RWPE1 (cell line): ENCODE measurements at regions not wholly inside any gene's neighbourhood (a gene's known extent, or its start where the extent isn't known, plus 50 kb on each side); places are given as distances from the start of the nearest gene placed in this dataset.

ENCODE experiments used
- CTCF ChIA-PET: fragments of 350-600 bp; sonication (Branson Sonifier 250); formaldehyde crosslinking; extraction: SDS; loops from one replicate; lab custom pipeline; 2021; lab: Yijun Ruan, JAX
- POLR2A ChIA-PET: fragments of 400-600 bp; formaldehyde crosslinking; extraction: SDS; loops from one replicate; lab custom pipeline; 2020; ENCODE audit warnings: antibody characterized with exemption; ENCODE audit not compliant: low non-redundant PET; lab: Yijun Ruan, JAX
- DNase-seq: peaks from one replicate; pipeline ENCODE4 v3.0.0; 2012; ENCODE audit warnings: low spot score
- H3K27ac ChIP-seq: fragments of 450-650 bp; 2 replicates; pipeline ENCODE4 v1.5.1; 2017
- CTCF ChIP-seq: fragments of 450-650 bp; conservative IDR thresholded peaks from 2 replicates; pipeline ENCODE4 v1.5.1; 2017; ENCODE audit warnings: low read depth, mild to moderate bottlenecking

- no peak for DNase-seq
- CTCF ChIA-PET = interaction anchor here (0.5 kb wide), 1 partner anchor 42 kb away, joined by 4 read pairs; no protein-coding TSS in a partner anchor
- POLR2A ChIA-PET = no interaction called here
- no peak for TF ChIP-seq CTCF
- H3K27ac ChIP-seq = no peak overlapping the region
Observed at GRCh38 chr1:90126834-90127233, 131.9 kb downstream of the ZNF326 start.

- POLR2A ChIA-PET = no interaction called here
- DNase-seq = no peak
- H3K27ac ChIP-seq = no peak overlapping the region
- no peak for TF ChIP-seq CTCF
- CTCF ChIA-PET = interaction anchor here (0.8 kb wide), 1 partner anchor 1044 kb away, joined by 3 read pairs; no protein-coding TSS in a partner anchor
Observed at GRCh38 chr1:90122654-90123340, 127.9 kb downstream of the ZNF326 start.

GRCh38 chr1:90114521-90115141 lies 119.7 kb downstream of the ZNF326 start:
- ChIA-PET CTCF (interaction anchor here (0.6 to 1.2 kb wide), 6 partner anchors 9 to 1142 kb away, joined by 3 to 6 read pairs (median 4); no protein-coding TSS in a partner anchor), POLR2A (no interaction called here)
- no peak overlapping the region for H3K27ac ChIP-seq
- peak; percentile 44 for DNase-seq
- TF ChIP-seq CTCF = peak; percentile 72

- CTCF ChIA-PET = no interaction called here
- TF ChIP-seq CTCF = no peak
- POLR2A ChIA-PET = no interaction called here
- DNase-seq = no peak
- H3K27ac ChIP-seq = no peak overlapping the region
Observed at GRCh38 chr1:90107990-90108389, 113.1 kb downstream of the ZNF326 start.

- DNase-seq = no peak
- POLR2A ChIA-PET = no interaction called here
- TF ChIP-seq CTCF = no peak
- CTCF ChIA-PET = no interaction called here
- H3K27ac ChIP-seq = no peak overlapping the region
Observed at GRCh38 chr1:90106311-90106710, 111.4 kb downstream of the ZNF326 start.

- no peak for TF ChIP-seq CTCF
- ChIA-PET CTCF (no interaction called here), POLR2A (no interaction called here)
- no peak for DNase-seq
- no peak overlapping the region for H3K27ac ChIP-seq
Observed at GRCh38 chr1:90104941-90105538, 110.1 kb downstream of the ZNF326 start.
